Right atrium auricular region (tissue), 2 donors: ENCODE measurements at regions not wholly inside any gene's neighbourhood (a gene's known extent, or its start where the extent isn't known, plus 50 kb on each side); places are given as distances from the start of the nearest gene placed in this dataset.
A peak's percentile ranks its signal among the peaks of the same experiment; 100 is the strongest.

Source experiments
- DNase-seq: peaks from one replicate; pipeline ENCODE4 v3.0.0-alpha.2; 2019; ENCODE audit warnings: low spot score
- H3K27ac ChIP-seq, 2 donors: fragments of 200-600 bp; sonication (generic); 1 replicate in 1 of 2; 2 replicates in 1 of 2; pipeline ENCODE4 v1.5.1; 2016 to 2019
- H3K27me3 ChIP-seq, 2 donors: fragments of 200-600 bp; sonication (generic); one replicate each; pipeline versions ENCODE4 v1.5.1 to v1.6.0; 2017 to 2019
- H3K36me3 ChIP-seq: fragments of 200-600 bp; sonication (generic); one replicate; pipeline ENCODE4 v1.5.1; 2016
- H3K4me1 ChIP-seq, 2 donors: fragments of 200-600 bp; sonication (generic); one replicate each; pipeline versions ENCODE4 v1.5.1 to v1.6.0; 2017 to 2019
- H3K4me3 ChIP-seq, 2 donors: fragments of 200-600 bp; sonication (generic); 1 replicate in 1 of 2; 2 replicates in 1 of 2; pipeline ENCODE4 v1.5.1; 2017 to 2019; ENCODE audit warnings: mild to moderate bottlenecking in 1 of 2, moderate library complexity in 1 of 2
- H3K9me3 ChIP-seq, 2 donors: fragments of 200-600 bp; sonication (generic); one replicate each; pipeline ENCODE4 v1.5.1; 2019
- CTCF ChIP-seq, 2 donors: fragments of 200-600 bp; sonication (generic); IDR thresholded peaks; one replicate each; pipeline ENCODE4 v1.5.1; 2019; ENCODE audit warnings: antibody characterized with exemption in 2 of 2

- H3K9me3 ChIP-seq = peaks cover 0 to 6% of the 10 kb centered on the region in 2 donors
- no peaks in the 10 kb centered on the region for H3K36me3 ChIP-seq
These were observed 157.5 kb upstream of the IER5L start for GRCh38 chr9:129335464-129336129.

GRCh38 chr9:129334105-129334935, 156.3 kb upstream of the IER5L start:
- Histone ChIP-seq H3K27ac (peak overlapping the region; percentile 77 to 86), H3K4me1 (peaks cover 0 to 48% of the 10 kb centered on the region in 2 donors), H3K27me3 (no peaks in the 10 kb centered on the region), H3K9me3 (peaks cover 0 to 6% of the 10 kb centered on the region in 2 donors), H3K4me3 (peak overlapping the region; percentile 10 to 38), H3K36me3 (no peaks in the 10 kb centered on the region)
- peak in 1 of 2 donors; percentile 21 for TF ChIP-seq CTCF (IDR thresholded peaks at IDR 0.05)
- DNase-seq = peak; percentile 94

More at GRCh38 chr9:129335464-129336129, 157.5 kb upstream of the IER5L start:
- no peaks in the 10 kb centered on the region for H3K27me3 ChIP-seq
- DNase-seq = no peak
- H3K4me3 ChIP-seq = no peak overlapping the region
- no peak for TF ChIP-seq CTCF (IDR thresholded peaks at IDR 0.05)
- H3K4me1 ChIP-seq = peaks cover 0 to 48% of the 10 kb centered on the region in 2 donors
- H3K27ac ChIP-seq = peak overlapping the region; percentile 77 to 86

GRCh38 chr9:129333617-129334104, 155.6 kb upstream of the IER5L start:
- Histone ChIP-seq H3K9me3 (peaks cover 0 to 6% of the 10 kb centered on the region in 2 donors), H3K27ac (peak overlapping the region; percentile 77 to 86), H3K4me3 (peak overlapping the region; percentile 10 to 38), H3K4me1 (peaks cover 0 to 49% of the 10 kb centered on the region in 2 donors), H3K27me3 (no peaks in the 10 kb centered on the region), H3K36me3 (no peaks in the 10 kb centered on the region)
- DNase-seq = no peak
- no peak for TF ChIP-seq CTCF (IDR thresholded peaks at IDR 0.05)

GRCh38 chr9:129332581-129332980, 154.5 kb upstream of the IER5L start:
- peak overlapping the region; percentile 24 to 54 for H3K27ac ChIP-seq
- no peak for TF ChIP-seq CTCF (IDR thresholded peaks at IDR 0.05)
- H3K4me3 ChIP-seq = no peak overlapping the region
- H3K9me3 ChIP-seq = peaks cover 0 to 6% of the 10 kb centered on the region in 2 donors
- no peaks in the 10 kb centered on the region for H3K36me3 ChIP-seq
- H3K27me3 ChIP-seq = no peaks in the 10 kb centered on the region
- no peak for DNase-seq
- peaks cover 0 to 56% of the 10 kb centered on the region in 2 donors for H3K4me1 ChIP-seq

GRCh38 chr9:129331772-129332500, 153.9 kb upstream of the IER5L start:
- Histone ChIP-seq H3K27ac (peak overlapping the region; percentile 24 to 54), H3K4me3 (no peak overlapping the region), H3K27me3 (no peaks in the 10 kb centered on the region), H3K36me3 (no peaks in the 10 kb centered on the region), H3K4me1 (peaks cover 0 to 50% of the 10 kb centered on the region in 2 donors), H3K9me3 (peaks cover 0 to 6% of the 10 kb centered on the region in 2 donors)
- TF ChIP-seq CTCF (IDR thresholded peaks at IDR 0.05) = no peak
- no peak for DNase-seq
